Fibroblast of skin of scalp (primary cell): ENCODE measurements at regions not wholly inside any gene's neighbourhood (a gene's known extent, or its start where the extent isn't known, plus 50 kb on each side); places are given as distances from the start of the nearest gene placed in this dataset.

ENCODE experiments used
- DNase-seq: peaks from one replicate; pipeline ENCODE4 v3.0.0-alpha.2; 2013

GRCh38 chr3:167892205-167892604 lies 156.7 kb downstream of the SERPINI1 start:
- DNase-seq = no peak

GRCh38 chr3:167887096-167887495 lies 151.6 kb downstream of the SERPINI1 start:
- peak; percentile 60 for DNase-seq

- DNase-seq = peak; percentile 23
Measured at GRCh38 chr3:167886690-167887089, 151.2 kb downstream of the SERPINI1 start.

- DNase-seq = no peak
Measured at GRCh38 chr3:167885277-167885676, 149.8 kb downstream of the SERPINI1 start.

- no peak for DNase-seq
Measured at GRCh38 chr3:167884481-167884880, 149.0 kb downstream of the SERPINI1 start.

GRCh38 chr3:167883452-167883851 lies 147.9 kb downstream of the SERPINI1 start:
- DNase-seq = no peak

- DNase-seq = peak; percentile 54
Measured at GRCh38 chr3:167882057-167882667, 146.6 kb downstream of the SERPINI1 start.

- no peak for DNase-seq
Measured at GRCh38 chr3:167880183-167880582, 144.7 kb downstream of the SERPINI1 start.

GRCh38 chr3:167876620-167877281 lies 141.2 kb downstream of the SERPINI1 start:
- DNase-seq = peak; percentile 81
